Esophagus muscularis mucosa (tissue), 2 donors: ENCODE measurements at regions not wholly inside any gene's neighbourhood (a gene's known extent, or its start where the extent isn't known, plus 50 kb on each side); places are given as distances from the start of the nearest gene placed in this dataset.

ENCODE experiments used
- EP300 ChIP-seq: sonication (generic); formaldehyde crosslinking; IDR thresholded peaks from one replicate; pipeline ENCODE4 v1.6.1; 2017; ENCODE audit warnings: antibody characterized with exemption
- POLR2A ChIP-seq: fragments of 450-650 bp; IDR thresholded peaks from one replicate; pipeline ENCODE4 v1.6.1; 2017; ENCODE audit warnings: antibody characterized with exemption, moderate library complexity, mild to moderate bottlenecking, low read depth

GRCh38 chr7:152587366-152587765, 88.6 kb downstream of the XRCC2 start:
- TF ChIP-seq POLR2A: no peak
- TF ChIP-seq EP300: no peak
